ENCODE measurements at regions not wholly inside any gene's neighbourhood (a gene's known extent, or its start where the extent isn't known, plus 50 kb on each side); places are given as distances from the start of the nearest gene placed in this dataset.

GRCh38 chr3:89697321-89697916 lies 590.0 kb downstream of the EPHA3 start:
- 93% methylated on average over 7 of the region's 7 CpGs; no CpG with 5 or more reads in 1 of the 2 experiments for WGBS, 2 experiments (ENCODE audit: extremely low coverage in 1 of 2, insufficient coverage in 1 of 2, insufficient read length in 1 of 2, insufficient replicate concordance in 2 of 2, low coverage in 1 of 2, low lambda C conversion rate in 2 of 2, missing lambda C conversion rate in 1 of 2)

More at GRCh38 chr3:89697321-89697916, 590.0 kb downstream of the EPHA3 start:
- no peak overlapping the region for H4K8ac ChIP-seq (ENCODE audit: extremely low read depth, insufficient read depth, low read length)
- no peaks in the 10 kb centered on the region for H3K36me3 ChIP-seq (ENCODE audit: control insufficient read depth in 2 of 4, insufficient read depth in 4 of 4, low read length in 3 of 4)
- no peak overlapping the region for H3K18ac ChIP-seq (ENCODE audit: extremely low read depth, low read length)
- no peaks in the 10 kb centered on the region for H3K9me3 ChIP-seq (ENCODE audit: insufficient read depth in 2 of 2, low read depth in 1 of 2, low read length in 1 of 2)
- no peak overlapping the region for H2AFZ ChIP-seq (ENCODE audit: low read length)
- DNase-seq (ENCODE audit: low read depth in 1 of 2, low spot score in 2 of 2) (no peak), FAIRE-seq (no peak)
- no peak overlapping the region for H3K23ac ChIP-seq (ENCODE audit: insufficient read length)
- H3K79me1 ChIP-seq (ENCODE audit: low read depth, low read length), result no peaks in the 10 kb centered on the region
- no peak overlapping the region for H2BK12ac ChIP-seq (ENCODE audit: low read depth, low read length)
- H3K27ac ChIP-seq (ENCODE audit: low read depth, low read length), result no peak overlapping the region
- H3K4me1 ChIP-seq (replicated peaks in 1 of 4; ENCODE audit: control insufficient read depth in 3 of 4, insufficient read depth in 4 of 4, low read length in 3 of 4), result no peaks in the 10 kb centered on the region
- H2BK5ac ChIP-seq (ENCODE audit: low read depth, low read length), result no peak overlapping the region
- no peak overlapping the region for H2BK20ac ChIP-seq (ENCODE audit: low read length)
- H3K56ac ChIP-seq (replicated peaks; ENCODE audit: insufficient read length, low read depth, low read length), result no peak overlapping the region
- no peaks in the 10 kb centered on the region for H3K27me3 ChIP-seq (replicated peaks in 1 of 4; ENCODE audit: control insufficient read depth in 3 of 4, extremely low read depth in 1 of 4, insufficient read depth in 3 of 4, low read length in 3 of 4)
- H4K91ac ChIP-seq (replicated peaks; ENCODE audit: insufficient read length, low read length), result no peak overlapping the region
- no peak overlapping the region for H2AK5ac ChIP-seq (ENCODE audit: low read depth, low read length)
- H3K4me3 ChIP-seq (ENCODE audit: extremely low read depth in 1 of 4, insufficient read depth in 2 of 4, low read depth in 3 of 4, low read length in 4 of 4), result no peak overlapping the region
- TF ChIP-seq TEAD4 (IDR thresholded peaks at IDR 0.05; ENCODE audit: low read depth, low read length), result no peak
- TF ChIP-seq SP2 (IDR thresholded peaks at IDR 0.05; ENCODE audit: low read length), result no peak
- no peak for TF ChIP-seq JUN (IDR thresholded peaks at IDR 0.05; ENCODE audit: low read depth, low read length)
- TF ChIP-seq SP4 (IDR thresholded peaks at IDR 0.05; ENCODE audit: low read length), result no peak
- TF ChIP-seq GTF2F1 (IDR thresholded peaks at IDR 0.05; ENCODE audit: borderline replicate concordance, low read depth, low read length), result no peak
- TF ChIP-seq BACH1 (IDR thresholded peaks at IDR 0.05; ENCODE audit: low read length), result no peak
- H3K23me2 ChIP-seq (ENCODE audit: low read depth, low read length), result no peaks in the 10 kb centered on the region
- no peak overlapping the region for H3K4ac ChIP-seq (replicated peaks; ENCODE audit: insufficient read length, low read depth, low read length)
- no peak overlapping the region for H3K9ac ChIP-seq (replicated peaks in 1 of 4; ENCODE audit: extremely low read depth in 1 of 4, low read depth in 3 of 4, low read length in 3 of 4)
- no peaks in the 10 kb centered on the region for H3K79me2 ChIP-seq (ENCODE audit: control insufficient read depth in 1 of 2, insufficient read depth in 2 of 2, low read length in 2 of 2)
- no peak overlapping the region for H3K14ac ChIP-seq (ENCODE audit: insufficient read length)
- H2BK15ac ChIP-seq (ENCODE audit: low read length), result no peak overlapping the region
- H2BK120ac ChIP-seq (replicated peaks; ENCODE audit: low read depth, low read length), result no peak overlapping the region
- ChIA-PET CTCF (ENCODE audit: partially characterized antibody) (interaction anchor here (0.9 kb wide), 1 partner anchor 395 kb away, joined by 3 read pairs; no protein-coding TSS in a partner anchor), POLR2A (ENCODE audit: partially characterized antibody) (no interaction called here)
- no peaks in the 10 kb centered on the region for H4K20me1 ChIP-seq (replicated peaks in 1 of 2; ENCODE audit: control insufficient read depth in 1 of 2, insufficient read depth in 2 of 2, low read length in 2 of 2)
- no peak overlapping the region for H4K5ac ChIP-seq (ENCODE audit: insufficient read length, low read depth, low read length)
- H3K4me2 ChIP-seq (ENCODE audit: insufficient read depth in 1 of 2, low read depth in 2 of 2, low read length in 2 of 2), result no peak overlapping the region

Measured in H1 (cell line).